ENCODE measurements at regions not wholly inside any gene's neighbourhood (a gene's known extent, or its start where the extent isn't known, plus 50 kb on each side); places are given as distances from the start of the nearest gene placed in this dataset.

GRCh38 chr3:34218706-34219385 is 420.4 kb downstream of the PDCD6IP start:
- Histone ChIP-seq H3K4me2 (ENCODE audit: control insufficient read depth, insufficient read depth) (no peak overlapping the region), H3K4me3 (no peak overlapping the region), H2AFZ (ENCODE audit: control insufficient read depth, low read depth, low read length) (no peak overlapping the region), H3K9me3 (replicated peaks; ENCODE audit: control insufficient read depth, insufficient read depth, low read length) (no peaks in the 10 kb centered on the region), H3K27ac (ENCODE audit: control insufficient read depth, insufficient read depth) (no peak overlapping the region), H3K27me3 (replicated peaks in 1 of 2; ENCODE audit: control insufficient read depth in 2 of 2, insufficient read depth in 2 of 2, low read length in 1 of 2) (no peaks in the 10 kb centered on the region), H3K9ac (ENCODE audit: control insufficient read depth, insufficient read depth, low read length) (no peak overlapping the region), H3K79me2 (ENCODE audit: control insufficient read depth, insufficient read depth, low read length) (no peaks in the 10 kb centered on the region), H3K4me1 (ENCODE audit: control insufficient read depth, insufficient read depth, low read length) (no peaks in the 10 kb centered on the region), H3K36me3 (ENCODE audit: control insufficient read depth in 2 of 2, insufficient read depth in 2 of 2, low read length in 1 of 2) (no peaks in the 10 kb centered on the region), H4K20me1 (ENCODE audit: control insufficient read depth, insufficient read depth) (no peaks in the 10 kb centered on the region)
- TF ChIP-seq TCF7 (IDR thresholded peaks at IDR 0.05; ENCODE audit: borderline replicate concordance) (no peak), PKNOX1 (IDR thresholded peaks at IDR 0.05) (no peak), YBX1 (IDR thresholded peaks at IDR 0.05) (no peak)
- POLR2A ChIA-PET = interaction anchor here (1.5 kb wide), 1 partner anchor 10 kb away, joined by 3 read pairs; no protein-coding TSS in a partner anchor
- intact Hi-C loops (cut with micrococcal nuclease; ENCODE audit: unreplicated experiment) (no loop called here), in situ Hi-C loops (cut with MboI) (no loop called here)
- CTCF ChIA-PET = no interaction called here
- DNase-seq (ENCODE audit: low read depth, low spot score) = no peak
- RAD21 ChIA-PET (ENCODE audit: unreplicated experiment) = no interaction called here
- no peak for ATAC-seq
- 49% methylated on average over 5 of the region's 5 CpGs for WGBS (ENCODE audit: insufficient coverage, insufficient replicate concordance, low lambda C conversion rate, missing lambda C conversion rate)
- no peak for FAIRE-seq
- no TSS peak for BruUV-seq (replicated peaks)
- SMC1A ChIA-PET (ENCODE audit: uncharacterized antibody, unreplicated experiment) = interaction anchor here (0.8 kb wide), 1 partner anchor 41 kb away, joined by 3 read pairs; no protein-coding TSS in a partner anchor

GRCh38 chr3:34219556-34219955 is 421.1 kb downstream of the PDCD6IP start:
- no peak overlapping the region for H3K4me2 ChIP-seq (ENCODE audit: control insufficient read depth, insufficient read depth)
- no peaks in the 10 kb centered on the region for H3K27me3 ChIP-seq (replicated peaks in 1 of 2; ENCODE audit: control insufficient read depth in 2 of 2, insufficient read depth in 2 of 2, low read length in 1 of 2)
- ATAC-seq (no peak), DNase-seq (ENCODE audit: low read depth, low spot score) (no peak), FAIRE-seq (no peak)
- ChIA-PET POLR2A (interaction anchor here (1.0 kb wide), 1 partner anchor 32 kb away, joined by 3 read pairs; no protein-coding TSS in a partner anchor), CTCF (no interaction called here), RAD21 (ENCODE audit: unreplicated experiment) (no interaction called here), SMC1A (ENCODE audit: uncharacterized antibody, unreplicated experiment) (interaction anchor here (0.8 kb wide), 1 partner anchor 41 kb away, joined by 3 read pairs; no protein-coding TSS in a partner anchor)
- no peak overlapping the region for H2AFZ ChIP-seq (ENCODE audit: control insufficient read depth, low read depth, low read length)
- H4K20me1 ChIP-seq (ENCODE audit: control insufficient read depth, insufficient read depth) = no peaks in the 10 kb centered on the region
- no peaks in the 10 kb centered on the region for H3K79me2 ChIP-seq (ENCODE audit: control insufficient read depth, insufficient read depth, low read length)
- H3K27ac ChIP-seq (ENCODE audit: control insufficient read depth, insufficient read depth) = no peak overlapping the region
- no peaks in the 10 kb centered on the region for H3K4me1 ChIP-seq (ENCODE audit: control insufficient read depth, insufficient read depth, low read length)
- intact Hi-C loops (cut with micrococcal nuclease; ENCODE audit: unreplicated experiment) (no loop called here), in situ Hi-C loops (cut with MboI) (no loop called here)
- H3K9me3 ChIP-seq (replicated peaks; ENCODE audit: control insufficient read depth, insufficient read depth, low read length) = no peaks in the 10 kb centered on the region
- BruUV-seq (replicated peaks) = no TSS peak
- H3K9ac ChIP-seq (ENCODE audit: control insufficient read depth, insufficient read depth, low read length) = no peak overlapping the region
- WGBS (ENCODE audit: insufficient coverage, insufficient replicate concordance, low lambda C conversion rate, missing lambda C conversion rate) = 60% methylated on average over 1 of the region's 1 CpG
- no peaks in the 10 kb centered on the region for H3K36me3 ChIP-seq (ENCODE audit: control insufficient read depth in 2 of 2, insufficient read depth in 2 of 2, low read length in 1 of 2)
- H3K4me3 ChIP-seq = no peak overlapping the region
- TF ChIP-seq ELK1 (IDR thresholded peaks at IDR 0.05; ENCODE audit: low read depth, low read length) (no peak), IRF5 (IDR thresholded peaks at IDR 0.05; ENCODE audit: borderline replicate concordance) (no peak), NFXL1 (IDR thresholded peaks at IDR 0.05; ENCODE audit: borderline replicate concordance) (no peak), CHD2 (IDR thresholded peaks at IDR 0.05; ENCODE audit: borderline replicate concordance, low read depth, low read length) (no peak), SPI1 (IDR thresholded peaks at IDR 0.05; ENCODE audit: borderline replicate concordance, insufficient read depth, low read depth, low read length) (no peak), LARP7 (IDR thresholded peaks at IDR 0.05) (no peak), GATAD2B (conservative IDR thresholded peaks at IDR 0.05; ENCODE audit: low read depth) (no peak), FOXK2 (IDR thresholded peaks at IDR 0.05) (no peak), ESRRA (IDR thresholded peaks at IDR 0.05; ENCODE audit: low read length) (no peak), PKNOX1 (IDR thresholded peaks at IDR 0.05) (no peak), HDAC2 (IDR thresholded peaks at IDR 0.05) (no peak)
